ENCODE measurements at regions not wholly inside any gene's neighbourhood (a gene's known extent, or its start where the extent isn't known, plus 50 kb on each side); places are given as distances from the start of the nearest gene placed in this dataset.

DNA sequence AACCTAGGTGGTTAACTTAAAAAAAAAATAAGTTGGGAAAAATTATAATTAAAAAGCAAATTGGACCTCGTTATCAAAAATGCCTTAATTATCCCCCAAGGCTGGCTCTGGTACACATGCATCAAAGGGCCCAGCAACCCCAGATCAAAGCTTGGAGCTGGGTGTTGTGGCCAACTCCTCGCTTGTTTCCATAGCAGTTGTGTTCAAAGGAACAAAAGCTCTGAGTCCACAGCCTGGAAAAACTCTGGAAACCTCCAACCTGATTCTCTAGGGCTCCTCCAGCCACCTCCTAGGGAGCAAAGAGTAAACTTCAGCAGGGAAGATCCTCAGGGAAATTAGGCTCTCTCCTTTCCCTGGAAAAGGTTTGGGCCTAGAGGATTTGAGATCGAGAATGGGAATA, 149.4 kb downstream of the NXPE2 start (continued):
- TF ChIP-seq, protein P1, sequence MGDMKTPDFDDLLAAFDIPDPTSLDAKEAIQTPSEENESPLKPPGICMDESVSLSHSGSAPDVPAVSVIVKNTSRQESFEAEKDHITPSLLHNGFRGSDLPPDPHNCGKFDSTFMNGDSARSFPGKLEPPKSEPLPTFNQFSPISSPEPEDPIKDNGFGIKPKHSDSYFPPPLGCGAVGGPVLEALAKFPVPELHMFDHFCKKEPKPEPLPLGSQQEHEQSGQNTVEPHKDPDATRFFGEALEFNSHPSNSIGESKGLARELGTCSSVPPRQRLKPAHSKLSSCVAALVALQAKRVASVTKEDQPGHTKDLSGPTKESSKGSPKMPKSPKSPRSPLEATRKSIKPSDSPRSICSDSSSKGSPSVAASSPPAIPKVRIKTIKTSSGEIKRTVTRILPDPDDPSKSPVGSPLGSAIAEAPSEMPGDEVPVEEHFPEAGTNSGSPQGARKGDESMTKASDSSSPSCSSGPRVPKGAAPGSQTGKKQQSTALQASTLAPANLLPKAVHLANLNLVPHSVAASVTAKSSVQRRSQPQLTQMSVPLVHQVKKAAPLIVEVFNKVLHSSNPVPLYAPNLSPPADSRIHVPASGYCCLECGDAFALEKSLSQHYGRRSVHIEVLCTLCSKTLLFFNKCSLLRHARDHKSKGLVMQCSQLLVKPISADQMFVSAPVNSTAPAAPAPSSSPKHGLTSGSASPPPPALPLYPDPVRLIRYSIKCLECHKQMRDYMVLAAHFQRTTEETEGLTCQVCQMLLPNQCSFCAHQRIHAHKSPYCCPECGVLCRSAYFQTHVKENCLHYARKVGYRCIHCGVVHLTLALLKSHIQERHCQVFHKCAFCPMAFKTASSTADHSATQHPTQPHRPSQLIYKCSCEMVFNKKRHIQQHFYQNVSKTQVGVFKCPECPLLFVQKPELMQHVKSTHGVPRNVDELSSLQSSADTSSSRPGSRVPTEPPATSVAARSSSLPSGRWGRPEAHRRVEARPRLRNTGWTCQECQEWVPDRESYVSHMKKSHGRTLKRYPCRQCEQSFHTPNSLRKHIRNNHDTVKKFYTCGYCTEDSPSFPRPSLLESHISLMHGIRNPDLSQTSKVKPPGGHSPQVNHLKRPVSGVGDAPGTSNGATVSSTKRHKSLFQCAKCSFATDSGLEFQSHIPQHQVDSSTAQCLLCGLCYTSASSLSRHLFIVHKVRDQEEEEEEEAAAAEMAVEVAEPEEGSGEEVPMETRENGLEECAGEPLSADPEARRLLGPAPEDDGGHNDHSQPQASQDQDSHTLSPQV (IDR thresholded peaks at IDR 0.05): no peak
- TF ChIP-seq MEF2B (IDR thresholded peaks at IDR 0.05; ENCODE audit: partially characterized antibody, poor library complexity, severe bottlenecking): no peak

DNA sequence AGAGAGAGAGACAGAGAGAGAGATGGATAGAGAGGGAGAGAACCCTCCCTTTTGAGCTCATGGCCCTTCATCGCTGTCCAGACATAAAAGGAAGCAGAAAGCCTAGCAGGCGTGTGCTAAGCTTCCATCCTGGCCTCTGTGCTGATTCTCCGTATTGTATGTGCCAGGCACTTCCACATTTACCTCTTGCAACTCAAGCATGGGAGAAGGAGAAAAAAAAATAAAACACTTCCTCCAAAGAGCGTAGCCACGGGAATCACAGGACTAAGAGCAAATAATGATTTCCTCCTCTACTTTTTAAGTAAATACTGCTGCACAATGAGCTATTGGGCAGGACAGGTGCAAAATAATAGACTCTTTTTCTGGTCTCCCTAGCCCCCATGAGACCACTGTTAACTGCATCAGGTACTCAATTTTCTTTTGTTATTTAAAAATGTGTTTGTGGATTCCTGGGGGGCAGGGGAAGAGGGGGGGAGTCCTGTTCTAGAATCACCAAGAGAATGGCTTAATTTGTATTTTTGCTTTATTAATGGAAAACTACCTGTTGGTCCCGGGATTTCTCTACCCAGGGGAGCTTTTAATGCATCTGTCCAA, 154.3 kb downstream of the NXPE2 start:
- FAIRE-seq (no peak), ATAC-seq (no peak), DNase-seq (ENCODE audit: low read depth, low spot score) (no peak)
- no peaks in the 10 kb centered on the region for H3K4me1 ChIP-seq (ENCODE audit: control insufficient read depth, insufficient read depth, low read length)
- ChIA-PET SMC1A (ENCODE audit: uncharacterized antibody, unreplicated experiment) (no interaction called here), RAD21 (ENCODE audit: unreplicated experiment) (no interaction called here), POLR2A (no interaction called here), CTCF (no interaction called here)
- intact Hi-C loops (cut with micrococcal nuclease; ENCODE audit: unreplicated experiment) (no loop called here), in situ Hi-C loops (cut with MboI) (no loop called here)
- no peaks in the 10 kb centered on the region for H4K20me1 ChIP-seq (ENCODE audit: control insufficient read depth, insufficient read depth)
- BruUV-seq (replicated peaks): no TSS peak
- H3K9me3 ChIP-seq (replicated peaks; ENCODE audit: control insufficient read depth, insufficient read depth, low read length): no peaks in the 10 kb centered on the region
- H2AFZ ChIP-seq (ENCODE audit: control insufficient read depth, low read depth, low read length): no peak overlapping the region
- H3K36me3 ChIP-seq (ENCODE audit: control insufficient read depth in 2 of 2, insufficient read depth in 2 of 2, low read length in 1 of 2): no peaks in the 10 kb centered on the region
- H3K27me3 ChIP-seq (replicated peaks in 1 of 2; ENCODE audit: control insufficient read depth in 2 of 2, insufficient read depth in 2 of 2, low read length in 1 of 2): peaks cover 0 to 1% of the 10 kb centered on the region in 2 experiments; a peak in 2 of 4 replicates
- H3K4me3 ChIP-seq: no peak overlapping the region
- no peak overlapping the region for H3K27ac ChIP-seq (ENCODE audit: control insufficient read depth, insufficient read depth)
- H3K4me2 ChIP-seq (ENCODE audit: control insufficient read depth, insufficient read depth): no peak overlapping the region
- WGBS (ENCODE audit: insufficient coverage, insufficient replicate concordance, low lambda C conversion rate, missing lambda C conversion rate): 24% methylated on average over 6 of the region's 6 CpGs
- no peak overlapping the region for H3K9ac ChIP-seq (ENCODE audit: control insufficient read depth, insufficient read depth, low read length)
- no peaks in the 10 kb centered on the region for H3K79me2 ChIP-seq (ENCODE audit: control insufficient read depth, insufficient read depth, low read length)
- TF ChIP-seq ZBED1 (IDR thresholded peaks at IDR 0.05; ENCODE audit: borderline replicate concordance) (no peak), STAT3 (IDR thresholded peaks at IDR 0.05; ENCODE audit: low read depth, low read length) (no peak), EED (IDR thresholded peaks at IDR 0.05; ENCODE audit: low read depth) (no peak), KLF5 (IDR thresholded peaks at IDR 0.05; ENCODE audit: partially characterized antibody) (no peak), CHD1 (IDR thresholded peaks at IDR 0.05; ENCODE audit: low read depth, low read length) (no peak), PAX8 (IDR thresholded peaks at IDR 0.05) (no peak)
- TF ChIP-seq, protein P2, sequence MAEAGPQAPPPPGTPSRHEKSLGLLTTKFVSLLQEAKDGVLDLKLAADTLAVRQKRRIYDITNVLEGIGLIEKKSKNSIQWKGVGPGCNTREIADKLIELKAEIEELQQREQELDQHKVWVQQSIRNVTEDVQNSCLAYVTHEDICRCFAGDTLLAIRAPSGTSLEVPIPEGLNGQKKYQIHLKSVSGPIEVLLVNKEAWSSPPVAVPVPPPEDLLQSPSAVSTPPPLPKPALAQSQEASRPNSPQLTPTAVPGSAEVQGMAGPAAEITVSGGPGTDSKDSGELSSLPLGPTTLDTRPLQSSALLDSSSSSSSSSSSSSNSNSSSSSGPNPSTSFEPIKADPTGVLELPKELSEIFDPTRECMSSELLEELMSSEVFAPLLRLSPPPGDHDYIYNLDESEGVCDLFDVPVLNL (IDR thresholded peaks at IDR 0.05; ENCODE audit: low read depth, low read length): no peak
- TF ChIP-seq, protein P3, sequence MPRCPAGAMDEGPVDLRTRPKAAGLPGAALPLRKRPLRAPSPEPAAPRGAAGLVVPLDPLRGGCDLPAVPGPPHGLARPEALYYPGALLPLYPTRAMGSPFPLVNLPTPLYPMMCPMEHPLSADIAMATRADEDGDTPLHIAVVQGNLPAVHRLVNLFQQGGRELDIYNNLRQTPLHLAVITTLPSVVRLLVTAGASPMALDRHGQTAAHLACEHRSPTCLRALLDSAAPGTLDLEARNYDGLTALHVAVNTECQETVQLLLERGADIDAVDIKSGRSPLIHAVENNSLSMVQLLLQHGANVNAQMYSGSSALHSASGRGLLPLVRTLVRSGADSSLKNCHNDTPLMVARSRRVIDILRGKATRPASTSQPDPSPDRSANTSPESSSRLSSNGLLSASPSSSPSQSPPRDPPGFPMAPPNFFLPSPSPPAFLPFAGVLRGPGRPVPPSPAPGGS (IDR thresholded peaks at IDR 0.05; ENCODE audit: borderline replicate concordance, insufficient read depth, low read depth, low read length, poor library complexity, severe bottlenecking): no peak
- TF ChIP-seq, protein P4, sequence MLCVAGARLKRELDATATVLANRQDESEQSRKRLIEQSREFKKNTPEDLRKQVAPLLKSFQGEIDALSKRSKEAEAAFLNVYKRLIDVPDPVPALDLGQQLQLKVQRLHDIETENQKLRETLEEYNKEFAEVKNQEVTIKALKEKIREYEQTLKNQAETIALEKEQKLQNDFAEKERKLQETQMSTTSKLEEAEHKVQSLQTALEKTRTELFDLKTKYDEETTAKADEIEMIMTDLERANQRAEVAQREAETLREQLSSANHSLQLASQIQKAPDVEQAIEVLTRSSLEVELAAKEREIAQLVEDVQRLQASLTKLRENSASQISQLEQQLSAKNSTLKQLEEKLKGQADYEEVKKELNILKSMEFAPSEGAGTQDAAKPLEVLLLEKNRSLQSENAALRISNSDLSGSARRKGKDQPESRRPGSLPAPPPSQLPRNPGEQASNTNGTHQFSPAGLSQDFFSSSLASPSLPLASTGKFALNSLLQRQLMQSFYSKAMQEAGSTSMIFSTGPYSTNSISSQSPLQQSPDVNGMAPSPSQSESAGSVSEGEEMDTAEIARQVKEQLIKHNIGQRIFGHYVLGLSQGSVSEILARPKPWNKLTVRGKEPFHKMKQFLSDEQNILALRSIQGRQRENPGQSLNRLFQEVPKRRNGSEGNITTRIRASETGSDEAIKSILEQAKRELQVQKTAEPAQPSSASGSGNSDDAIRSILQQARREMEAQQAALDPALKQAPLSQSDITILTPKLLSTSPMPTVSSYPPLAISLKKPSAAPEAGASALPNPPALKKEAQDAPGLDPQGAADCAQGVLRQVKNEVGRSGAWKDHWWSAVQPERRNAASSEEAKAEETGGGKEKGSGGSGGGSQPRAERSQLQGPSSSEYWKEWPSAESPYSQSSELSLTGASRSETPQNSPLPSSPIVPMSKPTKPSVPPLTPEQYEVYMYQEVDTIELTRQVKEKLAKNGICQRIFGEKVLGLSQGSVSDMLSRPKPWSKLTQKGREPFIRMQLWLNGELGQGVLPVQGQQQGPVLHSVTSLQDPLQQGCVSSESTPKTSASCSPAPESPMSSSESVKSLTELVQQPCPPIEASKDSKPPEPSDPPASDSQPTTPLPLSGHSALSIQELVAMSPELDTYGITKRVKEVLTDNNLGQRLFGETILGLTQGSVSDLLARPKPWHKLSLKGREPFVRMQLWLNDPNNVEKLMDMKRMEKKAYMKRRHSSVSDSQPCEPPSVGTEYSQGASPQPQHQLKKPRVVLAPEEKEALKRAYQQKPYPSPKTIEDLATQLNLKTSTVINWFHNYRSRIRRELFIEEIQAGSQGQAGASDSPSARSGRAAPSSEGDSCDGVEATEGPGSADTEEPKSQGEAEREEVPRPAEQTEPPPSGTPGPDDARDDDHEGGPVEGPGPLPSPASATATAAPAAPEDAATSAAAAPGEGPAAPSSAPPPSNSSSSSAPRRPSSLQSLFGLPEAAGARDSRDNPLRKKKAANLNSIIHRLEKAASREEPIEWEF (IDR thresholded peaks at IDR 0.05; ENCODE audit: insufficient replicate concordance, low read depth, low read length): no peak

Measured in GM12878 (cell line).